Lung (tissue), 11 donors: ENCODE measurements at regions not wholly inside any gene's neighbourhood (a gene's known extent, or its start where the extent isn't known, plus 50 kb on each side); places are given as distances from the start of the nearest gene placed in this dataset.
"Not testable (repeated sequence)": the region's sequence is repeated elsewhere in the genome, so short reads cannot be mapped to it uniquely, and the experiment has no call there.

Experiments used
- ATAC-seq: fragments of 200-7000 bp; cut with Tn5 transposase; one replicate; pipeline ENCODE4 v1.9.1; 2020; ENCODE audit warnings: moderate number of reproducible peaks; ENCODE audit not compliant: insufficient read depth, low FRiP score
- DNase-seq, 3 donors: peaks; one replicate each; pipeline ENCODE4 v3.0.0-alpha.2; 2013 to 2017
- H3K27ac ChIP-seq, 2 donors: one replicate each; pipeline ENCODE4 v1.5.1; 2013; ENCODE audit warnings: mild to moderate bottlenecking in 2 of 2, moderate library complexity in 2 of 2, control low read depth in 1 of 2, inconsistent platforms in 1 of 2, low read depth in 1 of 2, low read length in 1 of 2
- H3K27me3 ChIP-seq, 3 donors: one replicate each; pipeline ENCODE4 v1.5.1; 2013; ENCODE audit warnings: low read length in 2 of 3; ENCODE audit not compliant: control insufficient read depth in 3 of 3, insufficient read depth in 3 of 3
- H3K36me3 ChIP-seq, 4 donors: one replicate each; pipeline ENCODE4 v1.5.1; 2013; ENCODE audit warnings: low read length in 4 of 4, mild to moderate bottlenecking in 1 of 4, moderate library complexity in 1 of 4; ENCODE audit not compliant: control insufficient read depth in 4 of 4, insufficient read depth in 4 of 4
- H3K4me1 ChIP-seq, 5 donors: one replicate each; pipeline ENCODE4 v1.5.1; 2013; ENCODE audit warnings: low read length in 5 of 5, mild to moderate bottlenecking in 2 of 5, moderate library complexity in 1 of 5; ENCODE audit not compliant: control insufficient read depth in 5 of 5, insufficient read depth in 5 of 5
- H3K4me3 ChIP-seq: one replicate; pipeline ENCODE4 v1.5.1; 2013; ENCODE audit warnings: mild to moderate bottlenecking, control low read depth, moderate library complexity
- H3K9ac ChIP-seq, 2 donors: one replicate each; pipeline ENCODE4 v1.5.1; 2013; ENCODE audit warnings: low read length in 2 of 2, control low read depth in 1 of 2; ENCODE audit not compliant: insufficient read depth in 1 of 2
- H3K9me3 ChIP-seq, 4 donors: one replicate each; pipeline ENCODE4 v1.5.1; 2013; ENCODE audit warnings: low read length in 3 of 4, mild to moderate bottlenecking in 1 of 4, moderate library complexity in 1 of 4; ENCODE audit not compliant: control insufficient read depth in 4 of 4, insufficient read depth in 3 of 4
- WGBS, 2 donors: extraction: QIAGEN DNeasy Blood & Tissue Kit; methylation state at CpG; one replicate each; pipeline ENCODE4 v1.1.7; 2013; 5-methylcytosine and 5-hydroxymethylcytosine counted together
- TF ChIP-seq, protein P1 (sequence below): IDR thresholded peaks from 2 replicates; pipeline ENCODE4 v1.5.1; 2012; ENCODE audit warnings: mild to moderate bottlenecking; ENCODE audit errors: control extremely low read depth, extremely low read depth
- donor health status: control.
- donor health status: control.
- donor health status: Bipolar disorder and iron deficiency.
- donor health status: healthy.
- donor health status: DM: yes; HTN: yes; CAD: no.

DNA sequence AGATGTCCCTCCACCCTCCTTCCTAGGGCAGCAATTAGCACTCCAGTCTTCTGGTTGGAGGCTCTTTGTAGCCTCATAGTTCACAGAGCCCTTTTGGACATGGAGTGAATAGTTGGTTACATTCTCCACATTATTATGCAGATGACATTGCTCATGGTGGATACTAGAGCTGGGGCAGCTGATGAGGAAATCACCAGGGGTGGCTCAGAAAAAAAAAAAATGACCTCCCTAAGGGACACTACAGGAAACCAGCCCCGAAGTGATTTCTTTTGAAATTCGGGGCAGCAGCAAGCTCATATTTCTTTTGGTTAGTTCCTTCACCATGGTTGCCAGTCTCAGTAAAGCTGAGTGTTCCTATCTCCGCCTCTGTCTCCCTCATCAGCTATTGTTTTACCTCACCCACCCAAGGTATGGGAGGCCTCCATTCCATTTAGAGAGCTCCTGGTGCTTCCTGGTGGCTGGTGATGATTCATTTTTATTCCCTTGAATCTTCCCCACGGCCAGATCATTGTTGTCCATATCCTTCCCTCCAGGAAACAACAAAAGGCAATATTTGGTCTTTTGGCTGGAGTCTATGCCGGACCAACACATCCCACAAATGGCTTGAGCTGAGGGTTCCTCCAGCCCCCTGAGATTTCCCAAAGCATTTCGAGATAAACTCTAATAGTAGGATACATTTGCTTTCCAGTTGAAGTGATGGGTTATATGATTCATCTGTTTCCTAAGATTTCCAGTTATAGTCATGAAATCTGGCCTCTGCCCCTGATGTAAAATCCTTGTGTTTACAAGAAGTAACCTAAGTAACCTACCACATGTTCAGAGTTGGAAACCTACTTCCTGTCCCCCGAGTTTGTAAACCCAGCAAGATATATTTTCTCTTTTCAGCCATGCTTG is 56.2 kb upstream of the NID2 start:
- no peak overlapping the region for H3K4me3 ChIP-seq
- ATAC-seq (no peak), DNase-seq (peak in 2 of 3 donors; percentile 69 to 71)
- TF ChIP-seq, protein P1, sequence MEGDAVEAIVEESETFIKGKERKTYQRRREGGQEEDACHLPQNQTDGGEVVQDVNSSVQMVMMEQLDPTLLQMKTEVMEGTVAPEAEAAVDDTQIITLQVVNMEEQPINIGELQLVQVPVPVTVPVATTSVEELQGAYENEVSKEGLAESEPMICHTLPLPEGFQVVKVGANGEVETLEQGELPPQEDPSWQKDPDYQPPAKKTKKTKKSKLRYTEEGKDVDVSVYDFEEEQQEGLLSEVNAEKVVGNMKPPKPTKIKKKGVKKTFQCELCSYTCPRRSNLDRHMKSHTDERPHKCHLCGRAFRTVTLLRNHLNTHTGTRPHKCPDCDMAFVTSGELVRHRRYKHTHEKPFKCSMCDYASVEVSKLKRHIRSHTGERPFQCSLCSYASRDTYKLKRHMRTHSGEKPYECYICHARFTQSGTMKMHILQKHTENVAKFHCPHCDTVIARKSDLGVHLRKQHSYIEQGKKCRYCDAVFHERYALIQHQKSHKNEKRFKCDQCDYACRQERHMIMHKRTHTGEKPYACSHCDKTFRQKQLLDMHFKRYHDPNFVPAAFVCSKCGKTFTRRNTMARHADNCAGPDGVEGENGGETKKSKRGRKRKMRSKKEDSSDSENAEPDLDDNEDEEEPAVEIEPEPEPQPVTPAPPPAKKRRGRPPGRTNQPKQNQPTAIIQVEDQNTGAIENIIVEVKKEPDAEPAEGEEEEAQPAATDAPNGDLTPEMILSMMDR: no peak
- H3K36me3 ChIP-seq: no peaks in the 10 kb centered on the region
- no peaks in the 10 kb centered on the region for H3K9me3 ChIP-seq
- 48 to 63% methylated on average over 7 of the region's 7 CpGs for WGBS, 2 donors
- peaks cover 0 to 5% (median 4%) of the 10 kb centered on the region in 5 donors for H3K4me1 ChIP-seq
- H3K27me3 ChIP-seq: no peaks in the 10 kb centered on the region
- peak overlapping the region; percentile 35 to 70 for H3K27ac ChIP-seq
- no peak overlapping the region for H3K9ac ChIP-seq

DNA sequence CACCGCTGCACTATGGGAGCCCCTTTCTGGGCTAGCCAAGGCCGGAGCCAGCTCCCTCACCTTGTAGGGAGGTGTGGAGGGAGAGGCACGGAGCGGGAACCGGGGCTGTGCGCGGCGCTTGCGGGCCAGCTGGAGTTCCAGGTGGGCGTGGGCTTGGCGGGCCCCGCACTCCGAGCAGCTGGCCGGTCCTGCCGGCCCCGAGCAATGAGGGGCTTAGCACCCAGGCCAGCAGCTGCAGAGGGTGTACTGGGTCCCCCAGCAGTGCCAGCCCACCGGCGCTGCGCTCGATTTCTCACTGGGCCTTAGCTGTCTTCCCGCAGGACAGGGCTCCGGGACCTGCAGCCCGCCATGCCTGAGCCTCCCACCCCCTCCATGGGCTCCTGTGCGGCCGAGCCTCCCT is 53.3 kb upstream of the NID2 start:
- not testable (repeated sequence) for ATAC-seq, H3K27ac ChIP-seq, DNase-seq, H3K9me3 ChIP-seq, H3K27me3 ChIP-seq, H3K9ac ChIP-seq, H3K4me1 ChIP-seq, H3K4me3 ChIP-seq, H3K36me3 ChIP-seq
- 94 to 98% methylated on average over 20 to 25 of the region's 25 CpGs for WGBS, 2 donors

DNA sequence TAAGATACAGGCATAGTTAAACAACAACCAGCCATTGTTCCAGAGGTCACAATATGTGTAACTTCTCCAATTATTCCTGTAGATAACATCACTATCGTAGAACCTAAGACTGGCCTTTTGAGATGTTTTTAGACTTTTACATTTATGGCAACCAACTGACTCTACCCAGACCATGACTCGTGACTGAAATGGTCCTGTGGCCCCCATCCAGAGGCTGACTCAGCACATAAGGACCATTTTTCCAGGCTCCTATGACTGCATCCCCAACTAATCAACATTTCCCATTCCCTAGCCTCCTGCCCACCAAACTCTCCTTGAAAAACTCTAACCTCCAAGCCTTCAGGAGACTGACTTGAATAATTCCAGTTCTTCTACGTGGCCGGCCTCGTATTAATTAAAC is 52.6 kb upstream of the NID2 start:
- DNase-seq (no peak), ATAC-seq (no peak)
- no peaks in the 10 kb centered on the region for H3K9me3 ChIP-seq
- 93% methylated on average over 5 of the region's 5 CpGs for WGBS, 2 donors
- H3K27ac ChIP-seq: no peak overlapping the region
- peaks cover 0 to 5% (median 2%) of the 10 kb centered on the region in 5 donors for H3K4me1 ChIP-seq
- no peaks in the 10 kb centered on the region for H3K36me3 ChIP-seq
- H3K4me3 ChIP-seq: no peak overlapping the region
- TF ChIP-seq, protein P1: no peak
- H3K9ac ChIP-seq: no peak overlapping the region
- no peaks in the 10 kb centered on the region for H3K27me3 ChIP-seq

DNA sequence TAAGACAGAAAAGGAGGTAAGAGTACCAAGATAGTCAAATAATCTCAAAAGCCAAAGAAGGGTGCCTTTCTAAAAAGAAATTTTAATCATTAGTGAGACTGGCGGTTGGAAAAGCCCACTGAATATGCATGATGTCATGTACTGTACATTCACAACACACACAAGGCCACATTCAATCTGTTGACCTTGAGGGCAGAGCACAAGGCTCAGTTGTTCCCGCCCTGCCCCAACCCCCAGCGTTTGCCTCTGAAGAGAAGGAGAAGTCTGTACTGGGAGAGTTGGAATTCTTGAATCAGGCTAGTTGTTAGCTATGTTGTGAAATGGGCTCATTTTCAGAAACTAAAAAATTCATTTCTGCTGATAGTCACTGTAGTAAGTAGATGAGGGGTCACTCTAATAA is 50.2 kb upstream of the NID2 start:
- H3K27me3 ChIP-seq: no peaks in the 10 kb centered on the region
- H3K4me3 ChIP-seq: no peak overlapping the region
- H3K36me3 ChIP-seq: no peaks in the 10 kb centered on the region
- H3K4me1 ChIP-seq: peaks cover 0 to 3% (median 0%) of the 10 kb centered on the region in 5 donors
- no peak for ATAC-seq
- H3K9me3 ChIP-seq: peaks cover 0 to 1% (median 0%) of the 10 kb centered on the region in 4 donors
- no peak overlapping the region for H3K9ac ChIP-seq
- no peak for DNase-seq
- TF ChIP-seq, protein P1: no peak
- no peak overlapping the region for H3K27ac ChIP-seq
- WGBS, 2 donors: 81 to 87% methylated on average over 3 of the region's 3 CpGs
